ENCODE measurements at regions not wholly inside any gene's neighbourhood (a gene's known extent, or its start where the extent isn't known, plus 50 kb on each side); places are given as distances from the start of the nearest gene placed in this dataset.

GRCh38 chr2:136214307-136215200 lies 96.6 kb upstream of the CXCR4 start:
- no peaks in the 10 kb centered on the region for H3K36me3 ChIP-seq
- peak overlapping the region; percentile 18 to 26 for H3K4me3 ChIP-seq (ENCODE audit: low read depth in 1 of 2, low read length in 1 of 2)
- no peaks in the 10 kb centered on the region for H3K27me3 ChIP-seq
- TF ChIP-seq CTCF (IDR thresholded peaks at IDR 0.05): peak; percentile 42
- peaks cover 64 to 68% of the 10 kb centered on the region in 2 experiments for H3K4me1 ChIP-seq (ENCODE audit: control insufficient read depth in 1 of 2, insufficient read depth in 1 of 2, low read depth in 1 of 2, low read length in 1 of 2)
- no peaks in the 10 kb centered on the region for H3K9me3 ChIP-seq
- peak overlapping the region; percentile 95 for H3K27ac ChIP-seq

- H3K4me3 ChIP-seq (ENCODE audit: low read depth in 1 of 2, low read length in 1 of 2): peak overlapping the region in 1 of 2 experiments; percentile 26
- peaks cover 65 to 69% of the 10 kb centered on the region in 2 experiments for H3K4me1 ChIP-seq (ENCODE audit: control insufficient read depth in 1 of 2, insufficient read depth in 1 of 2, low read depth in 1 of 2, low read length in 1 of 2)
- no peaks in the 10 kb centered on the region for H3K36me3 ChIP-seq
- H3K27me3 ChIP-seq: no peaks in the 10 kb centered on the region
- TF ChIP-seq CTCF (IDR thresholded peaks at IDR 0.05): no peak
- H3K9me3 ChIP-seq: no peaks in the 10 kb centered on the region
- H3K27ac ChIP-seq: peak overlapping the region; percentile 95
Measured at GRCh38 chr2:136213836-136214235, 95.9 kb upstream of the CXCR4 start.

- Histone ChIP-seq H3K4me3 (ENCODE audit: low read depth in 1 of 2, low read length in 1 of 2) (no peak overlapping the region), H3K36me3 (no peaks in the 10 kb centered on the region), H3K27me3 (no peaks in the 10 kb centered on the region), H3K9me3 (no peaks in the 10 kb centered on the region), H3K27ac (peak overlapping the region; percentile 95), H3K4me1 (ENCODE audit: control insufficient read depth in 1 of 2, insufficient read depth in 1 of 2, low read depth in 1 of 2, low read length in 1 of 2) (peaks cover 68 to 76% of the 10 kb centered on the region in 2 experiments)
- TF ChIP-seq CTCF (IDR thresholded peaks at IDR 0.05): no peak
Measured at GRCh38 chr2:136212426-136213378, 94.8 kb upstream of the CXCR4 start.

- Histone ChIP-seq H3K9me3 (no peaks in the 10 kb centered on the region), H3K27ac (peak overlapping the region; percentile 77), H3K4me3 (ENCODE audit: low read depth in 1 of 2, low read length in 1 of 2) (no peak overlapping the region), H3K27me3 (no peaks in the 10 kb centered on the region), H3K36me3 (no peaks in the 10 kb centered on the region), H3K4me1 (ENCODE audit: control insufficient read depth in 1 of 2, insufficient read depth in 1 of 2, low read depth in 1 of 2, low read length in 1 of 2) (peaks cover 73 to 83% of the 10 kb centered on the region in 2 experiments)
- TF ChIP-seq CTCF (IDR thresholded peaks at IDR 0.05): no peak
Measured at GRCh38 chr2:136211701-136212100, 93.8 kb upstream of the CXCR4 start.

- Histone ChIP-seq H3K4me1 (ENCODE audit: control insufficient read depth in 1 of 2, insufficient read depth in 1 of 2, low read depth in 1 of 2, low read length in 1 of 2) (peaks cover 65 to 82% of the 10 kb centered on the region in 2 experiments), H3K4me3 (ENCODE audit: low read depth in 1 of 2, low read length in 1 of 2) (no peak overlapping the region), H3K9me3 (no peaks in the 10 kb centered on the region), H3K36me3 (no peaks in the 10 kb centered on the region), H3K27ac (peak overlapping the region; percentile 77), H3K27me3 (no peaks in the 10 kb centered on the region)
- no peak for TF ChIP-seq CTCF (IDR thresholded peaks at IDR 0.05)
Measured at GRCh38 chr2:136210822-136211221, 92.9 kb upstream of the CXCR4 start.

Measured in neutrophil (primary cell).